SK-N-SH (cell line): ENCODE measurements at regions not wholly inside any gene's neighbourhood (a gene's known extent, or its start where the extent isn't known, plus 50 kb on each side); places are given as distances from the start of the nearest gene placed in this dataset.

Experiments
- CTCF ChIA-PET: fragments of 300-600, 350-600 bp; formaldehyde crosslinking; extraction: SDS; loops from one replicate; lab custom pipeline; 2021; lab: Yijun Ruan, JAX
- POLR2A ChIA-PET: fragments of 350-600 bp; sonication (Branson Sonifier 250); formaldehyde crosslinking; extraction: SDS; loops from one replicate; lab custom pipeline; 2020; ENCODE audit warnings: antibody characterized with exemption, inconsistent platforms; lab: Yijun Ruan, JAX
- DNase-seq: peaks from one replicate; pipeline ENCODE4 v3.0.0; 2012
- H2AFZ ChIP-seq: fragments of 200-600 bp; sonication (generic); 2 replicates; pipeline ENCODE4 v1.8.1; 2016; ENCODE audit warnings: antibody characterized with exemption, mild to moderate bottlenecking, low read depth
- H3F3A ChIP-seq: fragments of 200-600 bp; sonication (generic); replicated peaks from 2 replicates; pipeline ENCODE3; 2016; ENCODE audit warnings: antibody characterized with exemption, mild to moderate bottlenecking; ENCODE audit not compliant: insufficient read depth
- H3K27ac ChIP-seq, 2 experiments: fragments of 200-500 bp in 1 of 2; fragments of 200-600 bp in 1 of 2; sonication (Bioruptor generic) in 1 of 2; sonication (generic), shearing (Covaris generic) in 1 of 2; 2 replicates each; pipeline versions ENCODE4 v1.5.1 to v1.6.1; 2014 to 2016; ENCODE audit warnings: low read depth in 2 of 2, inconsistent platforms in 1 of 2, low read length in 1 of 2, mild to moderate bottlenecking in 1 of 2, mixed read lengths in 1 of 2
- H3K27me3 ChIP-seq: fragments of 200-600 bp; sonication (generic), shearing (Covaris generic); 2 replicates; pipeline ENCODE4 v1.6.1; 2016; ENCODE audit warnings: mixed run types; ENCODE audit not compliant: insufficient read depth
- H3K36me3 ChIP-seq, 2 experiments: fragments of 200-500 bp in 1 of 2; fragments of 200-600 bp in 1 of 2; sonication (Bioruptor generic) in 1 of 2; sonication (generic) in 1 of 2; replicated peaks in 1 of 2; 2 replicates each; pipeline versions ENCODE3 to v1.5.1; 2014 to 2016; ENCODE audit warnings: low read length in 1 of 2, mild to moderate bottlenecking in 1 of 2; ENCODE audit not compliant: insufficient read depth in 2 of 2, control insufficient read depth in 1 of 2
- H3K4me1 ChIP-seq, 2 experiments: fragments of 200-500 bp in 1 of 2; fragments of 200-600 bp in 1 of 2; sonication (Bioruptor generic) in 1 of 2; sonication (generic), shearing (Covaris generic) in 1 of 2; 2 replicates each; pipeline versions ENCODE4 v1.5.1 to v1.6.1; 2014 to 2016; ENCODE audit warnings: low read depth in 1 of 2, low read length in 1 of 2, mixed run types in 1 of 2; ENCODE audit not compliant: insufficient read depth in 2 of 2, control insufficient read depth in 1 of 2
- H3K4me2 ChIP-seq: fragments of 200-600 bp; sonication (generic), shearing (Covaris generic); 2 replicates; pipeline ENCODE4 v1.6.1; 2017; ENCODE audit warnings: mixed run types
- H3K4me3 ChIP-seq, 2 experiments: fragments of 200-500 bp in 1 of 2; fragments of 200-600 bp in 1 of 2; sonication (Bioruptor generic) in 1 of 2; sonication (generic), shearing (Covaris generic) in 1 of 2; 2 replicates each; pipeline versions ENCODE4 v1.5.1 to v1.8.1; 2014 to 2016; ENCODE audit warnings: low read depth in 2 of 2, inconsistent platforms in 1 of 2, low read length in 1 of 2, mild to moderate bottlenecking in 1 of 2, mixed read lengths in 1 of 2, moderate library complexity in 1 of 2
- H3K79me2 ChIP-seq: fragments of 200-600 bp; sonication (generic); 2 replicates; pipeline ENCODE4 v1.8.1; 2017; ENCODE audit warnings: mild to moderate bottlenecking; ENCODE audit not compliant: insufficient read depth
- H3K9ac ChIP-seq: fragments of 200-600 bp; sonication (generic); 2 replicates; pipeline ENCODE4 v1.6.1; 2017; ENCODE audit warnings: mixed run types
- H3K9me2 ChIP-seq: fragments of 200-600 bp; sonication (generic); 2 replicates; pipeline ENCODE4 v1.6.1; 2017; ENCODE audit warnings: mixed run types
- H3K9me3 ChIP-seq: fragments of 200-600 bp; sonication (generic); 2 replicates; pipeline ENCODE4 v1.6.1; 2017; ENCODE audit warnings: mixed run types, mild to moderate bottlenecking, moderate library complexity
- H4K20me1 ChIP-seq: fragments of 200-600 bp; sonication (generic); 2 replicates; pipeline ENCODE4 v1.6.1; 2017; ENCODE audit warnings: mild to moderate bottlenecking, mixed run types; ENCODE audit not compliant: insufficient read depth
- CHD2 ChIP-seq: fragments of 150-350 bp; IDR thresholded peaks from 2 replicates; pipeline ENCODE4 v1.6.1; 2018; ENCODE audit warnings: low read length; ENCODE audit not compliant: partially characterized antibody
- EP300 ChIP-seq, 2 experiments: IDR thresholded peaks; 2 replicates each; pipeline versions ENCODE4 v1.4.0 to v1.6.1; 2012; ENCODE audit warnings: borderline replicate concordance in 1 of 2, low read depth in 1 of 2, low read length in 1 of 2
- EZH2phosphoT487 ChIP-seq: fragments of 200-600 bp; sonication (generic); IDR thresholded peaks from 2 replicates; pipeline ENCODE4 v1.6.1; 2017; ENCODE audit warnings: low read depth, mixed run types, mild to moderate bottlenecking, antibody characterized with exemption, moderate library complexity, borderline replicate concordance
- FOSL2 ChIP-seq: IDR thresholded peaks from 2 replicates; pipeline ENCODE4 v1.4.0; 2012; ENCODE audit warnings: low read depth, mild to moderate bottlenecking, moderate library complexity, borderline replicate concordance
- FOXM1 ChIP-seq: IDR thresholded peaks from 2 replicates; pipeline ENCODE4 v1.4.0; 2012; ENCODE audit warnings: low read depth, mild to moderate bottlenecking
- GATA2 ChIP-seq: sonication (generic); formaldehyde crosslinking; IDR thresholded peaks from 2 replicates; pipeline ENCODE4 v1.5.0; 2020; ENCODE audit warnings: mild to moderate bottlenecking, missing genetic modification reagents
- MEF2A ChIP-seq: IDR thresholded peaks from 2 replicates; pipeline ENCODE4 v1.4.0; 2012; ENCODE audit warnings: low read depth, borderline replicate concordance
- MXI1 ChIP-seq: IDR thresholded peaks from 2 replicates; pipeline ENCODE4 v1.6.1; 2012; ENCODE audit warnings: mild to moderate bottlenecking, low read depth, low read length, improper control_type of control experiment
- RCOR1 ChIP-seq: fragments of 150-350 bp; IDR thresholded peaks from 2 replicates; pipeline ENCODE4 v1.6.1; 2017; ENCODE audit warnings: antibody characterized with exemption, low read length
- RXRA ChIP-seq: IDR thresholded peaks from 2 replicates; pipeline ENCODE4 v1.4.0; 2012; ENCODE audit warnings: low read depth, mild to moderate bottlenecking, borderline replicate concordance
- SIN3A ChIP-seq: IDR thresholded peaks from 2 replicates; pipeline ENCODE4 v1.6.1; 2012; ENCODE audit warnings: low read depth, mild to moderate bottlenecking, low read length, moderate library complexity, borderline replicate concordance
- TAF1 ChIP-seq: IDR thresholded peaks from 2 replicates; pipeline ENCODE4 v1.6.1; 2012; ENCODE audit warnings: low read depth, mild to moderate bottlenecking, low read length, moderate library complexity, borderline replicate concordance
- TEAD4 ChIP-seq: IDR thresholded peaks from 2 replicates; pipeline ENCODE4 v1.4.0; 2012; ENCODE audit warnings: mild to moderate bottlenecking, borderline replicate concordance; ENCODE audit not compliant: insufficient read depth
- YY1 ChIP-seq: IDR thresholded peaks from 2 replicates; pipeline ENCODE4 v1.4.0; 2012; ENCODE audit warnings: low read depth, mild to moderate bottlenecking
- WGBS: methylation state at CpG from one replicate; pipeline ENCODE4 v1.1.6; 2017; ENCODE audit warnings: low lambda C conversion rate; 5-methylcytosine and 5-hydroxymethylcytosine counted together
- TF ChIP-seq, protein P1 (sequence below): IDR thresholded peaks from 2 replicates; pipeline ENCODE4; 2012
- TF ChIP-seq, protein P2 (sequence below): IDR thresholded peaks from 2 replicates; pipeline ENCODE4 v1.6.1; 2012; ENCODE audit warnings: mild to moderate bottlenecking, low read depth, low read length, moderate library complexity
- TF ChIP-seq, protein P3 (sequence below): fragments of 150-350 bp; IDR thresholded peaks from 2 replicates; pipeline ENCODE4 v1.6.1; 2016; ENCODE audit warnings: mild to moderate bottlenecking, low read depth, low read length
- TF ChIP-seq, protein P4 (sequence below): IDR thresholded peaks from 2 replicates; pipeline ENCODE4 v1.4.0; 2012; ENCODE audit warnings: low read depth, borderline replicate concordance
- TF ChIP-seq, protein P5 (sequence below): IDR thresholded peaks from 2 replicates; pipeline ENCODE4 v1.4.0; 2012; ENCODE audit warnings: low read depth, borderline replicate concordance

DNA sequence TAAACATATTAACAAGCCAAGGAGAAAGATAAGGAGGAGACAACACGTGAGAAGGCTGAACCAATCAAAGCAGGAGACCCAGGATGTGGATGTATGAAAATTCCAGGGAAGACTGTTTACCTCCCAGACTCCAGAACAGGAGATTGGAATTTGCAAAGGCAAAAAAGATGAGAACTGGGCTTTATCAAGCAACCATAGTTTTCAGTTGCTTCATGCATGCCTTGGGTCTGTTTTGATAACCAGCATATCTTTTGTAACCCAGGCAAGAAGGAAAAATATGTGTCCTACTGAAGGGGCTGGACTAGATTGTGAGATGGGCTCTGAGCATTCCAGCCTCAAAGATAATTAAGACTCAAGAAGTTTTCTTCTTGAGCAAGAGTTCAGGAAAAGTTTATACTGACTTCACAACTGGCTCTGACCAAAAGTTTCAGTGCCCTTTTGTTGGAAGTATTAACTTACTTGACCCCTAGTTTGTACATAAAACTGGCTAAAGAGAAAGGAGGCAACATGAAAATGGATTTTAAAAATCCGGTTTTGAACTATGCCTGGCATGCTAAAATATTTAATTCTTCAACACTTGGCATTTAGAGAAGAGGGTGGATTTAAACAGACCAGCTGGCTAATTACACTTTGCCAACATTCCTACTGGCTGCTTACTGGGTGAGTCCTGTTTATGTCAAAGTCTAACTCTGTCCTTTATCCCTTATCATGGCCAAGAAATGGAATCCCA is 79.3 kb upstream of the CD28 start:
- Histone ChIP-seq H3K9ac (no peak overlapping the region), H3K4me2 (no peak overlapping the region), H3K27ac (peak overlapping the region; percentile 10 to 36; a peak in 3 of 4 replicates), H3K9me2 (no peaks in the 10 kb centered on the region), H3F3A (no peaks in the 10 kb centered on the region), H2AFZ (no peak overlapping the region; the same call in 1 of the 2 replicates), H4K20me1 (no peaks in the 10 kb centered on the region), H3K9me3 (no peaks in the 10 kb centered on the region), H3K4me3 (no peak overlapping the region), H3K4me1 (0 out of 4 replicates have a peak, but pooled peaks cover 0 to 10% of the 10 kb centered on the region in 2 experiments), H3K27me3 (no peaks in the 10 kb centered on the region)
- DNase-seq: no peak
- ChIA-PET CTCF (interaction anchor here (1.1 kb wide), 1 partner anchor 8 kb away, joined by 3 read pairs; no protein-coding TSS in a partner anchor), POLR2A (no interaction called here)
- WGBS: 59% methylated on average over 2 of the region's 2 CpGs
- no peak for TF ChIP-seq FOXM1
- TF ChIP-seq, protein P1, sequence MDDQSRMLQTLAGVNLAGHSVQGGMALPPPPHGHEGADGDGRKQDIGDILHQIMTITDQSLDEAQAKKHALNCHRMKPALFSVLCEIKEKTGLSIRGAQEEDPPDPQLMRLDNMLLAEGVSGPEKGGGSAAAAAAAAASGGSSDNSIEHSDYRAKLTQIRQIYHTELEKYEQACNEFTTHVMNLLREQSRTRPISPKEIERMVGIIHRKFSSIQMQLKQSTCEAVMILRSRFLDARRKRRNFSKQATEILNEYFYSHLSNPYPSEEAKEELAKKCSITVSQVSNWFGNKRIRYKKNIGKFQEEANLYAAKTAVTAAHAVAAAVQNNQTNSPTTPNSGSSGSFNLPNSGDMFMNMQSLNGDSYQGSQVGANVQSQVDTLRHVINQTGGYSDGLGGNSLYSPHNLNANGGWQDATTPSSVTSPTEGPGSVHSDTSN: no peak
- no peak for TF ChIP-seq FOSL2
- TF ChIP-seq EZH2phosphoT487: no peak
- TF ChIP-seq MXI1: no peak
- TF ChIP-seq YY1: no peak
- TF ChIP-seq, protein P2, sequence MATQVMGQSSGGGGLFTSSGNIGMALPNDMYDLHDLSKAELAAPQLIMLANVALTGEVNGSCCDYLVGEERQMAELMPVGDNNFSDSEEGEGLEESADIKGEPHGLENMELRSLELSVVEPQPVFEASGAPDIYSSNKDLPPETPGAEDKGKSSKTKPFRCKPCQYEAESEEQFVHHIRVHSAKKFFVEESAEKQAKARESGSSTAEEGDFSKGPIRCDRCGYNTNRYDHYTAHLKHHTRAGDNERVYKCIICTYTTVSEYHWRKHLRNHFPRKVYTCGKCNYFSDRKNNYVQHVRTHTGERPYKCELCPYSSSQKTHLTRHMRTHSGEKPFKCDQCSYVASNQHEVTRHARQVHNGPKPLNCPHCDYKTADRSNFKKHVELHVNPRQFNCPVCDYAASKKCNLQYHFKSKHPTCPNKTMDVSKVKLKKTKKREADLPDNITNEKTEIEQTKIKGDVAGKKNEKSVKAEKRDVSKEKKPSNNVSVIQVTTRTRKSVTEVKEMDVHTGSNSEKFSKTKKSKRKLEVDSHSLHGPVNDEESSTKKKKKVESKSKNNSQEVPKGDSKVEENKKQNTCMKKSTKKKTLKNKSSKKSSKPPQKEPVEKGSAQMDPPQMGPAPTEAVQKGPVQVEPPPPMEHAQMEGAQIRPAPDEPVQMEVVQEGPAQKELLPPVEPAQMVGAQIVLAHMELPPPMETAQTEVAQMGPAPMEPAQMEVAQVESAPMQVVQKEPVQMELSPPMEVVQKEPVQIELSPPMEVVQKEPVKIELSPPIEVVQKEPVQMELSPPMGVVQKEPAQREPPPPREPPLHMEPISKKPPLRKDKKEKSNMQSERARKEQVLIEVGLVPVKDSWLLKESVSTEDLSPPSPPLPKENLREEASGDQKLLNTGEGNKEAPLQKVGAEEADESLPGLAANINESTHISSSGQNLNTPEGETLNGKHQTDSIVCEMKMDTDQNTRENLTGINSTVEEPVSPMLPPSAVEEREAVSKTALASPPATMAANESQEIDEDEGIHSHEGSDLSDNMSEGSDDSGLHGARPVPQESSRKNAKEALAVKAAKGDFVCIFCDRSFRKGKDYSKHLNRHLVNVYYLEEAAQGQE: no peak
- TF ChIP-seq, protein P3, sequence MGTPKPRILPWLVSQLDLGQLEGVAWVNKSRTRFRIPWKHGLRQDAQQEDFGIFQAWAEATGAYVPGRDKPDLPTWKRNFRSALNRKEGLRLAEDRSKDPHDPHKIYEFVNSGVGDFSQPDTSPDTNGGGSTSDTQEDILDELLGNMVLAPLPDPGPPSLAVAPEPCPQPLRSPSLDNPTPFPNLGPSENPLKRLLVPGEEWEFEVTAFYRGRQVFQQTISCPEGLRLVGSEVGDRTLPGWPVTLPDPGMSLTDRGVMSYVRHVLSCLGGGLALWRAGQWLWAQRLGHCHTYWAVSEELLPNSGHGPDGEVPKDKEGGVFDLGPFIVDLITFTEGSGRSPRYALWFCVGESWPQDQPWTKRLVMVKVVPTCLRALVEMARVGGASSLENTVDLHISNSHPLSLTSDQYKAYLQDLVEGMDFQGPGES: no peak
- no peak; the same call in 1 of the 2 replicates for TF ChIP-seq RXRA
- TF ChIP-seq, protein P4, sequence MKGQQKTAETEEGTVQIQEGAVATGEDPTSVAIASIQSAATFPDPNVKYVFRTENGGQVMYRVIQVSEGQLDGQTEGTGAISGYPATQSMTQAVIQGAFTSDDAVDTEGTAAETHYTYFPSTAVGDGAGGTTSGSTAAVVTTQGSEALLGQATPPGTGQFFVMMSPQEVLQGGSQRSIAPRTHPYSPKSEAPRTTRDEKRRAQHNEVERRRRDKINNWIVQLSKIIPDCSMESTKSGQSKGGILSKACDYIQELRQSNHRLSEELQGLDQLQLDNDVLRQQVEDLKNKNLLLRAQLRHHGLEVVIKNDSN: no peak
- no peak for TF ChIP-seq EP300 (IDR thresholded peaks at IDR 0.05; ENCODE audit: borderline replicate concordance in 1 of 2, low read depth in 1 of 2, low read length in 1 of 2)
- no peak for TF ChIP-seq CHD2
- TF ChIP-seq TEAD4: no peak
- no peak for TF ChIP-seq SIN3A
- TF ChIP-seq RCOR1: no peak
- TF ChIP-seq GATA2 (CRISPR knock-in tag): no peak
- TF ChIP-seq TAF1: no peak
- no peak for TF ChIP-seq MEF2A
- TF ChIP-seq, protein P5, sequence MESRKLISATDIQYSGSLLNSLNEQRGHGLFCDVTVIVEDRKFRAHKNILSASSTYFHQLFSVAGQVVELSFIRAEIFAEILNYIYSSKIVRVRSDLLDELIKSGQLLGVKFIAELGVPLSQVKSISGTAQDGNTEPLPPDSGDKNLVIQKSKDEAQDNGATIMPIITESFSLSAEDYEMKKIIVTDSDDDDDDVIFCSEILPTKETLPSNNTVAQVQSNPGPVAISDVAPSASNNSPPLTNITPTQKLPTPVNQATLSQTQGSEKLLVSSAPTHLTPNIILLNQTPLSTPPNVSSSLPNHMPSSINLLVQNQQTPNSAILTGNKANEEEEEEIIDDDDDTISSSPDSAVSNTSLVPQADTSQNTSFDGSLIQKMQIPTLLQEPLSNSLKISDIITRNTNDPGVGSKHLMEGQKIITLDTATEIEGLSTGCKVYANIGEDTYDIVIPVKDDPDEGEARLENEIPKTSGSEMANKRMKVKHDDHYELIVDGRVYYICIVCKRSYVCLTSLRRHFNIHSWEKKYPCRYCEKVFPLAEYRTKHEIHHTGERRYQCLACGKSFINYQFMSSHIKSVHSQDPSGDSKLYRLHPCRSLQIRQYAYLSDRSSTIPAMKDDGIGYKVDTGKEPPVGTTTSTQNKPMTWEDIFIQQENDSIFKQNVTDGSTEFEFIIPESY: no peak
- TF ChIP-seq, all 33 proteins: peak for 0
- no peaks in the 10 kb centered on the region for H3K79me2 ChIP-seq
- H3K36me3 ChIP-seq: no peaks in the 10 kb centered on the region
